Activated CD4-positive, alpha-beta T cell treated with anti-CD3 and anti-CD28 coated beads, Interleukin-2, Interleukin-6, amounts not matched to agents 100 ng/mL and 50 ng/mL, durations not matched to agents 16 hours and 8 hours (primary cell): ENCODE measurements at regions not wholly inside any gene's neighbourhood (a gene's known extent, or its start where the extent isn't known, plus 50 kb on each side); places are given as distances from the start of the nearest gene placed in this dataset.

Source experiments
- DNase-seq: peaks from one replicate; pipeline ENCODE4 v3.0.0-alpha.2; 2020

DNA sequence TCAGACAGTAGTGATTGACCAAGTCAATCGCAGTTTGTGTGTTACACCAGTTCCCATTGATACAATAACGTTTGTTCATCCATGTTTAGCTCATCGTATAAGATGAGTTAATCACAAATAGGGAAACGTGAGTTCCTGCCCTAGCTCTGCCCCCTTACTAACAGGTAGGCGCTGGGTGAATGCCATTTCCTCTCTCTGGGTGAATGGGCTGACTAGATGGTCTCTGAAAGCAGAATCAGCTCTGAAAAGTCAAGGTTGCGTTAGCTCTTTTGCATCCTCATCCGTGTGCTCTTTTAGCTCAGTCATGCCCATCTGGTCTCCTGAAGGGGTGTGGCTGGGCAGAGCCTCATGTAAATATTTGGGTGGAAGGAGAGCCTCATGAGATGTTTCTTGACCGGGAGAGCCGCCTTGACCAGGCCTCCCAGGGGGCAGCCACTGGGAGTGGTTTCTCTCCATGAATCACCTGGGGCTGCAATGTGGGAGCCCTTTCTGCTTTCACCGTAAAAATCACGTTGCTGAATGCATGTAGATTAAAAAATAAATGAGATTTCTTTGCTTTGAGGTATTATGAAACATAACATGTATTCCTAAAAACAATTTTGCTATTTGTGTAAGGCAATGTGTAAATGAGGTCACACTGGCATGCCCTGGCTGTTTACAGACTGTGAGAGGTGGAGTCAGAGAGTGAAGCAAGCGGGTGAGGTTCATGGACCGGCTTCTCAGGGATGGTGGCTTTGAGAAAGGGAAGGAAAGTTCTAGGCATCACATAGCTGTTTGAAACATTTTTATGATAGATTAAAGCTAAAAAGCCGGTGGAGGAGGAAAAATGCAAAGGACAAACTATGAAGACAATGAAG is 108.4 kb upstream of the RASGRP1 start:
- no peak for DNase-seq

DNA sequence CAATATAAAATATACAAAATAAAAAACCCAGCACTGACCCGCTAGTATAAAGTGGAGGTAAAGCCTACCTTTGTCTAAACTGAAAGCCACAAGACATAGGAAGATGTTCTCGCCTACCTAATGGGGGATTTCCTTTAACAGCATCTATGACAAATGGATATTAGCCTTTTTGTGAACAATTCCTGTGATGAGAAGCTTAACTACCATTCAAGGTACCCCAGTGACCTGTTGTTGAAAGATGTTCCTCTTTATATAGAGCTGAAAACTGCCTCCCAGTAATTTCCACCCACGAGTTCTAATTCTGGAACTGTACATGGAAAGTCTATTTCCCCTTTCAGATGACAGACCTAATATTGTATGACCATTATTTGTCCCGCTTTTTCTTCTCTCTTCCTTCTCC is 109.8 kb upstream of the RASGRP1 start:
- no peak for DNase-seq

DNA sequence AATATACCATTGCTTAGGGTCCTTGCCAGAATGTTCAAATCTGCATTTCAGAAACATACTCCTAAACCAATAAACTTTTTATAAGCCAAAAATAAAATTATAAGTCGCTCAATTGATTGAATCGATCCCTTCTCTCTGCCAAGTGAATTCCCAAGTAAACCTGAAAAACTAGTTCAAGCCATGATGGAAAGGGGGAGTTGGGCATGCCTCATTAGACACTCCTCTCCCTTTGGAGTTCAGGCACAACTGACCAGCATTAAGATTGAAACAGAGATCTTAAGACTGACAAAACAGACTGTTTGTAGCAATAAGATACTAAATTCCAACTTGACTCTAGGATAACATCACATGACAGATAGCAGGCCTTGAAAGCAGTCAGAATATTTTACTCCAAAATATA is 113.7 kb upstream of the RASGRP1 start:
- no peak for DNase-seq

DNA sequence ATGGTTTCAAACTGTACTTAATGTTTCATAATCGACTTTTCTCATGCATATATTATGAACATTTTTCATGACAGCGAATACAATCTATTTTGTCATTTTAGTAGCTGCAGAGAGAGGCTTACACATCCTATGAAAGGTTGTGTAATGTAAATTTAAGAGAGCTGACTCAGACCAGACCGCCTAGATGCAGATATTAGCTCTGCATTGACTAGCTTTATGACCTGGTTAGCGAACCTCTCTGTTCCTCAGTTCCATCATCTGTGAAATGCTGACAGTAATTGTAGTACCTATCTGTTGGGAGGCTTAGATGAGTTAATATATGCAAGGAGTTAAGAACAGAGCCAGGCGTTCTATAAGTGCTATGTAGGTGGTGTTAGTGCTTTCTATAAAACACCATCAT is 116.2 kb upstream of the RASGRP1 start:
- DNase-seq = peak; percentile 23

DNA sequence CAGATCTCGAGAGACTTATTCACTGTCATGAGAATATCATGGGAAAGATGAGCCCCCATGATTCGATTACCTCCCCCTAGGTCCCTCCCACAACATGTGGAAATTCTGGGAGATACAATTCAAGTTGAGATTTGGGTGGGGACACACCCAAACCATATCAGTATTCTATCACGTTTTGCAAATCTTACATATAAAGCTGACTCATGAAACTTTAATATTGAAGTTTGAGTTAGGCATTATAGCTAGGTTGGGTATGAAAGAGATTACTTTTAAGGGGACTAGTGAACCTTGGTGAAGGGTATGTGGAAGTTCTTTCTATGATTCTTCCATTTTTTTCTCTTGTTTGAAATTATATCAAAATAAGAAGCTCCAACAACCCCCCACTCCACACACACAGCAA is 117.7 kb upstream of the RASGRP1 start:
- DNase-seq = no peak

DNA sequence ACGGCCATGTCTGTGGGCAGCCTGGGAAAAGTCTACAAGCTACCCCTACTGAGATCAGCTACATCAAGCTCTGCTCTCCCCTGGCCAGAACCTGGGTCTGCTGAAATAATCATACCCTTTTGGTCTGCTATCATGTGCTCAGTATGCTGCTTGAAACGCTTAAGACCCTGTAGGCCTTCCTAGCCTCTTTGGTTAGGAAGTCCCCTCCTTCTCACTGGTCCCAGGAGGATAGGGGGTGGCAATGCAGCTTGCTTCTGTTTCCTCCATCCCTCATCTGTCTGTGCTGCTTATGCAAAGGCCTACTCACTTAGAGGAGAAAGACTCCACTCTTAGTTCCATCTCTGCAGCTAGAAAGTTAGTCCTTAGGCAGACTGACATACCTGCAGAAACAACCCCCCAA is 118.2 kb upstream of the RASGRP1 start:
- DNase-seq = no peak

DNA sequence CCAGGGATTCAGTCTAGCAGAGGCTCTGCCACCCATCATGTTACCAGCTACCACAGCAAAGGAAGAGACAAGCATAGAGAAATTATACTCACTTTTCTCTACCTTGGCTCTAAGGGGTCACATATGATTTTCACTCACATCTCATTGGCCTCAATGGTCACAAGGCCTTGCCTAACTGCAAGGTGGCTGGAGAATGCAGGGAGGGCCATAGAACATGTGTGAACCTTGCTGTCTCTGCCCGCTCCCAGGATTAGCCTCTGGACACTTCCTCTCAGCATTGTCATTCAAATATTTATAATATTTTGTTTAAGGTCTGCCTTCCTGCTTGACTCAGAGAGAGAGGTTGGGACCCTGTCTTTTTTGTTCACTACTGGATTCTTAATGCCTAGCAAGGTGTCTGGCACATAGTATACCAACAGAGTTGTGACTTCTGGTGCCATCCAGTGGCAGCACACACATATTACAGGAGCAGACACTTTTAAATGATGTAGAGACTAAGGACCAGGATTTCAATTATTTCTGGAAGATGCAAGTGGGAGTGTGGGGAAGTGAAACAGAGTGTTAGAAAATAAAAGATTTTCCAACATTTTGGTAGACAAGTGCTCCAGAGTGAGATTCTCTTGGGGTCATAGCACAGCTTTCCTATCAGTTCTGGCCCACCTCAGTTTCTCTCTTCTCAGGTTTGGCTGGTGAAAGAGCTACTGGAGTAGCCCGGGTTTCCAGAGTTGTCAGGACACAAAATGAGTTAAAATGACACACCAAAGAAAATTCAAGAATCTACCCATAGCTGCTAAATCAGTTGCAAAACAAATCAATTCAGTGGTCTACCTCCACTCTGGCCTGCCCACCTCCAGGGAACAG is 119.0 kb upstream of the RASGRP1 start:
- DNase-seq = peak; percentile 85

DNA sequence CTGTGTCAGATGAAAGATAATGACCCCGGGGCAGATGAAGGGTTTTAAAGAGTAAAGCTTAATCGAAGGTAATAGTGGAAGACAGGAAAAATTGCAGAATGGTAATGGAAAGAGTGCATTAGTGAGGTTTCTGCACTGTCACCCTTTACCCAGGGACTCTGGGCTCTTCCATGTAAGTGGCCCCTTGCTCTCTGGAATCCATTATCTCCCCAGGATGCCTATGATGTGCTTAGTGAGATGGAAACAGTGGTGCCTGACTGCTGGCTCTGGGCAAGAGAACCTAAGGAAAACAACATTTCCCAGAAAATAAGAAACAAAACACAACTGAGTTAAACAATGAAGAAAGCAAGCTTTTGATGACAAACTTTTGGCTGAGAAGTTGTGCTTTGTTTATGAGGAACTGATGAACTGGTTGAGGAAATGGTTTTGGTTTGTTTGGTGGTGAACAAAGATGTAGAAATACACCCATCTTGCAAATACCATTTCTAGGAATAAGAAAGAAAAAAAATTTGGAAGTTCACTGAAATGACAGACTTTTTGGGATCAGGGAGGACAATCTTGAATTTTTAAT is 119.9 kb upstream of the RASGRP1 start:
- DNase-seq = peak; percentile 25

DNA sequence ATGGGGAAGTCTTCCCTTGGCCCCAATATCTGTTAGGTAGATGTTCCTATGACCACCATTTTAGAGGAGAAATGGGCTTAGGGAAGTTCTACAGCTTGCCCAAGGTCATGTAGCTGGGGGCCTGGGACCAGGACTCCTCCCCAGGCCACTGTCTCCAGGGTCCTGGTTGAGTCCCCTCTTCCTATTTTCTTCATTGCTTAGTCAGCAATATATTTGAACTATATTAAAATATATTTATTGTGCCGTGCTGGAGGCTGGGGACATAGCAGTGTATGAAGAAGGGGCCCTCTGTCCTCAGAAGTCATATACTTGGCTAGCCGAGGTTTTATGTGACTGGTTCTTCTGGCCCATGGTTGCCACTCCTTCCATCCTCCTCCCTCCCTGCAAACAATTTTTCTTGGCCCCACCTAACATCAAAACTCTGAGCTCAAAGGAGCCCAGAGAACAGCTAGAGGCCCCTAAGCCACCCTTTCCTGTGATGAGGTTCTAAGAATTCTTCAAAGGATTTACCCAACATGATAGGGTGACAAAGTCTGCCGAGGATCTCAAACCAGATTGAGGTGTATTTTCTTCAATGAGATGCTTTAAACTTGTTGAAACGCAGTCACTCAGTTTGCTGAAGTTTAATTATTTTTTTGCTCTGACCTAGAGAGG is 121.2 kb upstream of the RASGRP1 start:
- peak; percentile 58 for DNase-seq

DNA sequence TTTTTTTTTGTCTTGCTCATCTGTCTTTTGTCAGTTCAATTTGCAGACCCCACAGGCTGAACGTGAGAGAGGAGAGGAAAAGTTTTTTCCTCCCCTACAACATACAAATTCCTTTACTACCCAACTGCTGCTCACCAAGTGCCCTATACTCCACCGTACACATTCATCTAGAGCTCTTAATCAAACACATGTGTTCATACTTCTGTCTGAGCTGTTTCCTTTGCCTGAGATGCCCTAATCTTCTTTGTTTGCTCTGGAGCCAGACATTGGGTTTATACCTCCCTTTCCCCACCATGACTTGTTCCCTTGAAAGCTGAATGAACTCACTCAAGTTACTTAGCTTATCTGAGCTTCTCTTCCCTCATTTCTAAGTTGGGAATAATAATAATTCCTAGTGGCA is 122.7 kb upstream of the RASGRP1 start:
- peak; percentile 20 for DNase-seq

DNA sequence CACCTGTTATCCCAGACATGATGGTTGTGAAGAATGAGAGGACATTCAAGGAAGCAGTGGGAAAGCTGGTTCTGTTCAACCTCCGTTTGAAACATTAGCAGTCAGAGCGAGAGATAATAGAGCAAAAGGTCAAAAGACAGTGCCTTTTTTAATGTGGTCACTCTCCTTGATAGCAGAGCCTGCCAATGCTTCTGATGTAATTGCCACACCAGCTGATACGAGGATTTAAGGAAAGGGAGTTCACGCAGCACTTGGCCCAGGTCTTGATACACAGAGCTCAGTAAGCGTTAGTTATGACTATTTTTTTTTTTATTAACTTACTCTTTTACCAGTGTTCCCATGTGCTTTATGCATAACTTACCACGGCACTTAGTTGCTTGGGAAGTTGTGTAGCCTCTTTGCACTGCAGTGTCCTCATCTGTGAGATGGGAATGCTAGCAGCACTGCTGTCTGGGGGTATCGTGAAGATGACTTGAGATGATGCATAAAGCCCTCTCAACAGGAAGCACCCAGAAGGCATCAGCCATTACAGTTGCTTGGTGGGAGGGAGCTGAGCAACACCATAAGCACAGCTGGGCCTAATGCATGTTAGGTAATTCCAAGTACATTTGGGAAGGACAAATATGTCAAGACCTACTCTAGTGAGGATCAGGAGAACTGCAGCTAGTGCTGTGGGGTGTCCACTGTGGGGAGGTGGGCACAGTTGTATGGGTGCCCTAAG is 123.3 kb upstream of the RASGRP1 start:
- peak; percentile 34 for DNase-seq

DNA sequence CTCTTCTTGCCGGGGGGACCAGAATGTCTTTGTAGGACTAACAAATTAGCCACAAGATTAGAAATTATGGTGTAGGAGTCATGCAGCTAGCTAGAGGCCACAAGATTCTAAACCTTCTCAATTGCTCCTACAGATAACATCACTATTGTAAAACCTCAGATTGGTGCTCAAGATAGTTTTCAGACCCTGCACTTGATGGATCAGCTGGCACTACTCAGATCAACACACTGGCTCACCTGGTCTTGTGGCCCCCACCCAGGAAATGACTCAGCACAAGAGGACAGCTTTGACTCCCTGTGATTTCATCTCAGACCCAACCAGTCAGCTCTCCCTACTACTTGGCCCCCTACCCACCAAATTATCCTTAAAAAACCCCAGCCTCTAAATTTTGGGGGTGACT is 124.1 kb upstream of the RASGRP1 start:
- DNase-seq = peak; percentile 95

DNA sequence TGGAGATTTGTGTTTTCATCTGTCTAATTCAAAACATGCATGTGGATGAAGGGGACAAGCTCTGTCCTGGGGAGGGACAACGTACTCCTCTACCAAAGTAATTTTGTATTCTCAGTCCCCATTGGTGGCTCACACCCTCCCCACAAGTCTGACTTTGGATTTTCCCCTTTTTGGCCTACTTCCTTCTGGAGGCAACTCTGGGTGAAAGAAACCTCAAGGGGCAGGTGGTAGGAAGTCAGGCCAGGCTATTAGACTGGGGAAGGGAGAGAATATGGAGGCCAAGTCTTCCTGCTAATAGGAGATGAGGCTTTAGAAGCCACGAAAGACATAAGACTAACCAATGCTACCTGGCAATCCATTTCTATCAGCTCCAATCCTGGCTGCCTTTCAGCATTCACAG is 124.9 kb upstream of the RASGRP1 start:
- DNase-seq = peak; percentile 43

DNA sequence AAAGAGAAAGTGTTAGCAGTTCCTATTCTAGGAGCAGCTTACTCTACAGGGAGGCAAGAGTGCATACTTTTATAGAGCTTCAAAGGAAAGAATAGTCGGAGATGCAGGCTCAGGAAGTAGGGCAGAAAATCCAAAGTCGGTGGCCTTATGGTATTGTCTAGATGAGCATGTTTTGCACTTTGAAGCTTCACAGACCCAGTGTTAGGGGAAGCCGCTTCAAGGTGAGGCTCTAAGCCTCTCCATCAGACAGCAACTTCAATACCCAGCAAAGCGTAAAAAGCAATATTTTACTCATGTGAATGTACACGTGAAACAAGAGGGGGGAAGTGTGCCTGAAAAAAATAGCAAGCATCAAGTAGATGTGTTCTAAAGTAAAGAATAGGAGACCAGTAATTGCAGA is 125.6 kb upstream of the RASGRP1 start:
- DNase-seq = no peak

DNA sequence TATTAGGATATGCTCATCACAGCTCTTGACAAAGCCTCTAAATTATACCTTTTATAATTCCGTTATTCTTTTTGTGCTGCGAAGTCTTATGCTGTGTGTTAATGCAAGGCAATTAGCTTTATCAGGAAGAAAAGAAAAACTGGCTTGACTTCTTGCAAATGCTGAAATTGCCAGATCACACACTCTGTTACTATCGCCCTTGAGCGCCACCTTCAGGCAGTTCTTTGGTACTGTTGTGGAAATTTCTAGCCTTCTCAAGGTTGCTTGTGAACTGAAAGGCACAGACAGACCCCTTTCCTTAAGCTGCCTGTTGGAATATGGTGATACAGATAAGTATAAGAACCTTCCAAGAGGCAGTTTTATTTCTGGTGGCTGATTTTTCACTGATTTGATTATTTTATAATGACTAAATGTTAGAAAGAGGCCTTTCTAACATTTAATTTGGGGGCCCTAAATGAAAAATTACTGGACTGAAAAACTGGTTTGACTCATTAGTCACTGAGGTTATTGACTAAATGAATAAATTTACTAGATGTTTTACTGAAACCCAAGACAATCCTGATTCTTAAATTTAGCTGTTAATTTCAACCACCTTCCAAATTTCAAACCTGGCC is 126.2 kb upstream of the RASGRP1 start:
- DNase-seq = peak; percentile 90

DNA sequence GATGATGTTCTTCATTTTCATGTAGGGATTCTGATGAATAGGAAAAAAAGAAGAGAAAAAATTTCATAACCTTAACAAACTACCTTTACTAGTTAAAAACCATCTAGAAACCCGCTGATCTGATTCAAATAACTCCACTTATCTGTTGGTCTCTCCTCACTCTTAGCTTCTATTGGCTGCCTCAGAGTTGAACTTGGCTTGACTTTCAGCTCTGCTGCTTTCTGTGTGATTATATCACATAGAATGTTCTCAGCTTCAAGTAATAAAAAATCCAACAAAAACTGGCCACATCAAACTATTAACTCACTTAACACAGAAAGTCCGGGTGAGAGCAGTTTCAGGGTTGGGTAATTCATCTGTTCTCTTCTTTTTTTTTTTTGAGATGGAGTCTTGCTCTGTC is 126.8 kb upstream of the RASGRP1 start:
- peak; percentile 53 for DNase-seq

DNA sequence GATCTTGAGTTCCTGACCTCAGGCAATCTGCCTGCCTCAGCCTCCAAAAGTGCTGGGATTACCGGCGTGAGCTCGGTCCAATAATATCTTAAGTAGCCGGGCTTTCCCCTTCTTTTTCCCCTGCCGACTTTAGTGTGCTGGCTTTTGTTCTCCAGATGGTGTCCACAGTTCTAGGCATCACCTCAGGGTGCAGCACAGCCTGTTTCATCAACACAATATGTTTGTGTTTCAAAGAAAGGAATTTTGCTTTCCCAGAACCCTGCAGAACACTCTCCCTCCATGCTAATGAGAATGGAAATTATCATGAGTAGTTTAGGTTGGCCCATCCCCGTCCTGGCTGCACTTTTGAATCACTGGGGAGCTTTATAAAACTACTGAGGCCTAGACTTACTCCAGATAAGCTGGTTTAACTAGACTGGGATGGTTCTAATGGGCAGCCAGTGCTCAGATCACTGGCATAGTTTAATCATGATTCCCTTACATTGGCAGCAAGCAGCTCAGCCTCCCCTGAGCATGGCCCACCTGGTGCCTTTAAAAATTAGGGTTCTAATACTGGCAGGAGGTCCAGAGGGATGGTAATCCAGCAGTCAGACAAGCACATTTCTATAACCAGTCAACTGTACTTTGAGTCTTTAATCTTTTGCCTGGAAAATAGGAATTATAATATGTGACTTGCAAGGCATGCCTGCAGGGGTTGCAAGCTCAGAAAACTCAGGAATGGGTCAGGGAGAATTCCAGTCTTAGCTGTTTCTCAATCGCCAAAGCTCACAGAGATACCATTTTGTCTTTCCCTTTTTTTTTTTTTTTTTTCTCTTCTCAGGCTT is 127.6 kb upstream of the RASGRP1 start:
- peak; percentile 44 for DNase-seq

DNA sequence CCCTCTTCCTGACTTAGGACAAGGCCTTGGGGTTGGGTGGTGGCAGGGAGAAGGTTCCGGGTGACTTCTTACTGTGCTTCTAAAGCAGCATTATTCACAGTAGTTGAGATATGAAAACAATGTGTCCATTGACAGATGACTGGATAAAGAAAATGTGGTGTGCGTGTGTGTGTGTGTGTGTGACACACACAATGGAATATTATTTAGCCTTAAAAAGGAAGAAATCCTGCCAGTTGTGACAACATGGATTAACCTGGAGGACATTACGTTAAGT is 128.1 kb upstream of the RASGRP1 start:
- DNase-seq = no peak

DNA sequence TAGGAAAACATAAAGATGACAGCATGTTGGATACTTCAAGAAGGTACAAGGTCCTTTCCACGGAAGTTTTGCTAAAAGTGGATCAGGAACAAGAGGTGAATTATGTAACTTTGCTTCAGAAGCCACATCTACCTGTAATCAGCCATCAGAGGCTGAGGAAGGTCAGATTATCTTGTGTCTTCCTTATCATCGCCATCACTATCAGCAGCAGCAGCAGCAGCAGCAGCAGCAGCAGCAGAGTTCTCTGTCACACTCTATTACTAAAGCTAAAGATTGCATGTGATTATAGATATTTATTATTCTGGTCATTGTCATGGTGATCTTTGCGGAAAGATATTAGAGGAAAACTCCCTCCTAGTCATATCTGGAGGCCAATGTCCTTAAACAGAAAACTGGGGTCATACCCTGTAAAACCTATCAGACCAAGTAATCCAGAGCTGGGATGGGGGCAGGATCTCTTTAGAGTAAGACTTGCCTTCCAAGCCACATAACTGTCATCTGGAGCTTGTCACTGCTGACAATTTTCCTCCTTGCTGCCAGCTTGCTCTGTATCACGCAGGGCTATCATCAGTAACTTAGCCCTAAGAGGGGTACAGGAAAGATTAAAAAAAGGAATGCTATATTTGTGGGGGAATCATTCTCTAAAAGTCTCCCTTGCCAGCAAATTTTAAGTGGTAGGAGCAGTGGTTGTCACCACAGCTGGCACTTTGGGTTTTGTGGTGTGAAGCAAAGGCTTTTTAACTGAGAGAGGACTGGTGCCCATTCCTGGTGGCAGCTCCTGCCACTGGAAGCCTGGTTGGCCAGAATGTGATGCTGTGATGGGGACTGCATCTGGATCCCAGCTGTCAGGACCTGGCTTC is 130.9 kb upstream of the RASGRP1 start:
- DNase-seq = peak; percentile 61

DNA sequence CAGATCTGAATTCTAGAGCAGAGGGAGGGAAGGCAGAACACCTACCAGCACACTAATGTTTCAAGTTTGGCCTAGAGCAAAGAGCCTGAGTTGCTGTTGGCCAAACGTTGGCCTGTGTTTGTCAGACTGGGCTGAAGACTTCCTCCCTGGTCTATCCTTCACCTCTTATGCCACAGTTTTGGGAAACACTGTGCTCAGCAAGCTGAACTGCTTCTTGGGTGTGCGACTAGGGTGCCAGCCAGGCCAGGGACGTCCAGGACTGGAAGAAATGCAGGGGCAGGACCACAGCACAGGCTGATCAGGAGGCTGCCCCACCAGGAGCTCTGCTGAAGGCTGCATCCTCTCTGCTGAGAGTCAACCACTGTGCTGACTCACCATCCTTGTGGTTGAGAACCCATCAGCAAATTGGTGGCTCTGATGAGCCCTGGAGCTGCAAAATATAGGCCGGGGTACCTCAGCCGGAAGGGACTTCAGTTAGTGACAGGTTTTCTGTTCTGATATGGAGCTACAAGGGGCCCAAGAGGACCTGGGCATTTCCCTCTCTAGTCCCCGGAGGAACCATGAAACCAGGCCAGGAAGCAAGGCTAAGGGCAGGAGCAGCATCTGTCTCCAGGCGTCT is 131.6 kb upstream of the RASGRP1 start:
- DNase-seq = peak; percentile 91
